Lung (tissue), 11 donors: ENCODE measurements at regions not wholly inside any gene's neighbourhood (a gene's known extent, or its start where the extent isn't known, plus 50 kb on each side); places are given as distances from the start of the nearest gene placed in this dataset.

Experiments used
- ATAC-seq: fragments of 200-7000 bp; cut with Tn5 transposase; one replicate; pipeline ENCODE4 v1.9.1; 2020; ENCODE audit warnings: moderate number of reproducible peaks; ENCODE audit not compliant: insufficient read depth, low FRiP score
- DNase-seq, 3 donors: peaks; one replicate each; pipeline ENCODE4 v3.0.0-alpha.2; 2013 to 2017
- H3K27ac ChIP-seq, 2 donors: one replicate each; pipeline ENCODE4 v1.5.1; 2013; ENCODE audit warnings: mild to moderate bottlenecking in 2 of 2, moderate library complexity in 2 of 2, control low read depth in 1 of 2, inconsistent platforms in 1 of 2, low read depth in 1 of 2, low read length in 1 of 2
- H3K27me3 ChIP-seq, 3 donors: one replicate each; pipeline ENCODE4 v1.5.1; 2013; ENCODE audit warnings: low read length in 2 of 3; ENCODE audit not compliant: control insufficient read depth in 3 of 3, insufficient read depth in 3 of 3
- H3K36me3 ChIP-seq, 4 donors: one replicate each; pipeline ENCODE4 v1.5.1; 2013; ENCODE audit warnings: low read length in 4 of 4, mild to moderate bottlenecking in 1 of 4, moderate library complexity in 1 of 4; ENCODE audit not compliant: control insufficient read depth in 4 of 4, insufficient read depth in 4 of 4
- H3K4me1 ChIP-seq, 5 donors: one replicate each; pipeline ENCODE4 v1.5.1; 2013; ENCODE audit warnings: low read length in 5 of 5, mild to moderate bottlenecking in 2 of 5, moderate library complexity in 1 of 5; ENCODE audit not compliant: control insufficient read depth in 5 of 5, insufficient read depth in 5 of 5
- H3K4me3 ChIP-seq: one replicate; pipeline ENCODE4 v1.5.1; 2013; ENCODE audit warnings: mild to moderate bottlenecking, control low read depth, moderate library complexity
- H3K9ac ChIP-seq, 2 donors: one replicate each; pipeline ENCODE4 v1.5.1; 2013; ENCODE audit warnings: low read length in 2 of 2, control low read depth in 1 of 2; ENCODE audit not compliant: insufficient read depth in 1 of 2
- H3K9me3 ChIP-seq, 4 donors: one replicate each; pipeline ENCODE4 v1.5.1; 2013; ENCODE audit warnings: low read length in 3 of 4, mild to moderate bottlenecking in 1 of 4, moderate library complexity in 1 of 4; ENCODE audit not compliant: control insufficient read depth in 4 of 4, insufficient read depth in 3 of 4
- WGBS, 2 donors: extraction: QIAGEN DNeasy Blood & Tissue Kit; methylation state at CpG; one replicate each; pipeline ENCODE4 v1.1.7; 2013; 5-methylcytosine and 5-hydroxymethylcytosine counted together
- TF ChIP-seq, protein P1 (sequence below): IDR thresholded peaks from 2 replicates; pipeline ENCODE4 v1.5.1; 2012; ENCODE audit warnings: mild to moderate bottlenecking; ENCODE audit errors: control extremely low read depth, extremely low read depth
- donor health status: control.
- donor health status: control.
- donor health status: Bipolar disorder and iron deficiency.
- donor health status: healthy.
- donor health status: DM: yes; HTN: yes; CAD: no.

DNA sequence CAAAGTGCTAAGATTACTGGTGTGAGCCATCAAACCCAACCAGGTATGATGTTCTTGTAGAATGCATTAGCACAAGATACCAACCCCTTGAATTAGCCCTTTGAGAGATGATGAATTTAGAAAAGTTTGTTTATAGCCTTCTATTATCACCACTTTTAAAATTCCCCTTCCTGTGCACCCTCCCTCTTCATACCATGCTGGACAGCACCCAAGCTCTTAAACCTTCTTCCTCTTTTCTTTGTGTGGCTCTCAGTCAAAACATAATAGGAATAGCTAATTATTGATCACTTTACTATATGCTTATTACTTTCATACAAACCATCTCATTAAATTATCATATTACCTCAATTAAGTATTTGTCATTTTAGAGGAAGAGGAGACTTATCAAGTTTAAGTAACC is 87.6 kb upstream of the TMED7 start:
- Histone ChIP-seq H3K27ac (no peak overlapping the region), H3K9ac (no peak overlapping the region), H3K4me1 (no peaks in the 10 kb centered on the region), H3K36me3 (no peaks in the 10 kb centered on the region), H3K27me3 (no peaks in the 10 kb centered on the region), H3K9me3 (peaks cover 0 to 6% (median 2%) of the 10 kb centered on the region in 4 donors), H3K4me3 (no peak overlapping the region)
- ATAC-seq: no peak
- TF ChIP-seq, protein P1, sequence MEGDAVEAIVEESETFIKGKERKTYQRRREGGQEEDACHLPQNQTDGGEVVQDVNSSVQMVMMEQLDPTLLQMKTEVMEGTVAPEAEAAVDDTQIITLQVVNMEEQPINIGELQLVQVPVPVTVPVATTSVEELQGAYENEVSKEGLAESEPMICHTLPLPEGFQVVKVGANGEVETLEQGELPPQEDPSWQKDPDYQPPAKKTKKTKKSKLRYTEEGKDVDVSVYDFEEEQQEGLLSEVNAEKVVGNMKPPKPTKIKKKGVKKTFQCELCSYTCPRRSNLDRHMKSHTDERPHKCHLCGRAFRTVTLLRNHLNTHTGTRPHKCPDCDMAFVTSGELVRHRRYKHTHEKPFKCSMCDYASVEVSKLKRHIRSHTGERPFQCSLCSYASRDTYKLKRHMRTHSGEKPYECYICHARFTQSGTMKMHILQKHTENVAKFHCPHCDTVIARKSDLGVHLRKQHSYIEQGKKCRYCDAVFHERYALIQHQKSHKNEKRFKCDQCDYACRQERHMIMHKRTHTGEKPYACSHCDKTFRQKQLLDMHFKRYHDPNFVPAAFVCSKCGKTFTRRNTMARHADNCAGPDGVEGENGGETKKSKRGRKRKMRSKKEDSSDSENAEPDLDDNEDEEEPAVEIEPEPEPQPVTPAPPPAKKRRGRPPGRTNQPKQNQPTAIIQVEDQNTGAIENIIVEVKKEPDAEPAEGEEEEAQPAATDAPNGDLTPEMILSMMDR: no peak
- DNase-seq: no peak

DNA sequence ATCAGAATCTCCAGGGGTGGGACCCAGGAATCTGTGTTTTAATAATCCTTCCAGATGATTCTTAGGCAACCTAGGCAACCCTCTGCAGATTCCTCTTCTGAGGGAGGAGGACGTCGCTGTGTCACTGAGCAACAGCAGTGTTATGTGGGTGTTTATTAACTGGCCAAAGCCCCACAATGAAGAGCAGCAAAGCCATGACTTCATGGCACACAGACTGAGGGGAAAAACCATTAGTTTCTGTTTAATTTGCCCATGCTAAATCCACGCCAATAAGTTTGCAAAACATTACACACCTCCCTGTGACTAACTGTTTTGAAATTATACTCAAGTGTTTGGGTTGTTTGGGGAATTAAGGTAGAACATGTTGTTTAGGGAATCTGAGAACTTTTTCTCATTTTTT is 83.7 kb upstream of the TMED7 start:
- no peak for ATAC-seq
- H3K4me3 ChIP-seq: no peak overlapping the region
- no peaks in the 10 kb centered on the region for H3K36me3 ChIP-seq
- no peak for DNase-seq
- H3K9me3 ChIP-seq: peaks cover 0 to 6% (median 2%) of the 10 kb centered on the region in 4 donors
- H3K27me3 ChIP-seq: no peaks in the 10 kb centered on the region
- TF ChIP-seq, protein P1: no peak
- no peak overlapping the region for H3K27ac ChIP-seq
- 72 to 80% methylated on average over 3 of the region's 3 CpGs for WGBS, 2 donors
- no peaks in the 10 kb centered on the region for H3K4me1 ChIP-seq
- no peak overlapping the region for H3K9ac ChIP-seq

DNA sequence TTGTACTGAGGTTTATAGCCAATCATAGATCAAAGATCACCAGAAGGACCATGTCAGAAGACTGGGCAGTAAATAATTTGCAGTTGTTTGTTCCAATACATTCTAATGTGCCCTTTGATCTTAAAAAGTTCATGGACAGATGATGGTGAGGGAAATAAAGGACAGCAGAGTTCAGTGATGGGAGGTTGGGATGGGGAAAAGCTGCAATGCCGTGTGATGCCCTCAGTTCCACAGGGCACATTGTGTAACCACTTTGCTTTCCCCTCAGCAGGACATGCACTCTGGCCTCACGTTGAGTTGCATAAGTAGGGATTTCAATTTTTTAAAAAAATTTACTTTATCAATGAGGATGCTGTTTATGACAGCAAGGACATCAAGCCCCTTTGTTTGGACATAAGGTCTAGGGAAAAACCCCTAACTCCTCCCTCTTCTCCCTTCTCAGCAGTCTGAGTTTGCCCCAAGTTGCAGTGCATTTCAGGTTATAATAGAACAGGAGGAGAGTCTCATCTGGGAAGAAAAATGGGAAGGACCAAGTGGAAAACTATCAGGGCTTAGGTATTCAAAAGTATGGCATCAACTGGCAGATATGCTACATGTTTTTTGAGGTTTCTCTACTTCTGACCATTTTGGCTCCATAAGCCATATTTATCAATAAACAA is 83.1 kb upstream of the TMED7 start:
- no peak overlapping the region for H3K4me3 ChIP-seq
- no peaks in the 10 kb centered on the region for H3K36me3 ChIP-seq
- no peaks in the 10 kb centered on the region for H3K4me1 ChIP-seq
- no peaks in the 10 kb centered on the region for H3K27me3 ChIP-seq
- TF ChIP-seq, protein P1: no peak
- H3K27ac ChIP-seq: no peak overlapping the region
- H3K9ac ChIP-seq: no peak overlapping the region
- peaks cover 0 to 6% (median 2%) of the 10 kb centered on the region in 4 donors for H3K9me3 ChIP-seq
- 71 to 78% methylated on average over 2 of the region's 2 CpGs for WGBS, 2 donors
- ATAC-seq (no peak), DNase-seq (no peak)

DNA sequence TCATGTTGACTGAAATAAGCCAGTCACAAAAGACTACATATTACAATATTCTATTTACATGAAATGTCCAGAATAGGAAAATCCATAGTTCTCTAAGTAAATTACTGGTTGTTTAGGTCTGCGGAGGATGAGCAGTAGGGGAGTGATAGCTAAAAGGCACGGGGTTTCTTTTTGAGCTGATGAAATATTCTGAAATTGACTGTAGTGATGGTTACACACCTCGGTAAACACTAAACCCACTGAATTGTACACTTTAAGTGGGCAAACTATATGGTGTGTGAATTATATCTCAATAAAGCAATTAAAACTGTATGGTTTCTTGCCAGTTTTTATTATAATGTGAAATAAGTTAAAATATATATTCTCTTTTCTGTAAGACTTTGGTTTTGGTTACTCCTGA is 77.7 kb upstream of the TMED7 start:
- 89 to 98% methylated on average over 3 of the region's 3 CpGs for WGBS, 2 donors
- H3K4me3 ChIP-seq: no peak overlapping the region
- no peak overlapping the region for H3K27ac ChIP-seq
- no peaks in the 10 kb centered on the region for H3K36me3 ChIP-seq
- TF ChIP-seq, protein P1: no peak
- ATAC-seq (no peak), DNase-seq (no peak)
- H3K4me1 ChIP-seq: no peaks in the 10 kb centered on the region
- peaks cover 0 to 2% (median 0%) of the 10 kb centered on the region in 4 donors for H3K9me3 ChIP-seq
- no peaks in the 10 kb centered on the region for H3K27me3 ChIP-seq
- H3K9ac ChIP-seq: no peak overlapping the region
